CD4-positive, alpha-beta T cell treated with Interferon gamma for 1 hour (primary cell): ENCODE measurements at regions not wholly inside any gene's neighbourhood (a gene's known extent, or its start where the extent isn't known, plus 50 kb on each side); places are given as distances from the start of the nearest gene placed in this dataset.

Experiments used
- DNase-seq: peaks from one replicate; pipeline ENCODE4 v3.0.0-alpha.2; 2020

GRCh38 chr1:195495720-195496635, 1112.3 kb downstream of the KCNT2 start:
- DNase-seq: no peak

DNA sequence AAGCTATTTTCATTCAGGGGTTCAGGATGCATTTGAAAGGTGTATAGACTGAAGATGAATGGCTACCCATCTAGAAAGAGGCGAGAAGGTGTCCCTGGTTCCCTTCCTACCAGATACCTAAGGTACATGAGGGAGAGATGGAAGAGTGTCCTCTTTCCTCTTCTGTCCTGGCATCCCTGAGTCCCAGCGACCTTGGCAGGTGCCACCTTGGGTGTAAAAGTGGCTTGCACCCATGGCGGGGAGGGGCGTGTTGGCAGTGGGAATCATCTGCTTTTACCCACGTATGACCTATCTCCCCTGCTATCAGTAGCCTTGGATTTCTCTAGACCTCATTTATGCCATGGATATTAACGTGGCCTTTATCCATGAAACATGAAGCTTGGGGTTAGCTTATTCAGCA, 1126.1 kb downstream of the KCNT2 start:
- no peak for DNase-seq

- DNase-seq: no peak
These were observed 1126.9 kb downstream of the KCNT2 start for GRCh38 chr1:195481293-195481692.

GRCh38 chr1:195475568-195475967, 1132.7 kb downstream of the KCNT2 start:
- DNase-seq: no peak

DNA sequence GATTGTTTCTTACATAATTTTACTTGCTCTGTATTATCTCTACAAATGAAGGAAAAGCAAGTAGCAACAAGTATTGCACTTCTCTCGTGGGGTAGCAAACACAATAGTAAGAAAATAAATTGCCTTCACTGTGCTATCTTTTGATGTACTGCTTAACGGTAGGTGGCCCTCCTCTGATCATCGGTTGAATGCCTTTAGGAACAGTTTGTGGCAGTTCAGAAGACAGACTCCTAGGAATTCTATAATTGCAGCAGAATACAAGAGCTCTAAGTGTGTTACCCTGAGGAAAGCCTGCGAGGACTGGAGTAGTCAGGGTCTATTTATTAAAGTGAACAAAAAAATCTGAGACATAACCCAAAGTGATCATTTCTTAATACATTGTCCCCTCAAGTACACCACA, 1135.9 kb downstream of the KCNT2 start:
- DNase-seq: no peak

GRCh38 chr1:195466639-195467038, 1141.6 kb downstream of the KCNT2 start:
- DNase-seq: no peak

- DNase-seq: no peak
These were observed 1145.6 kb downstream of the KCNT2 start for GRCh38 chr1:195462646-195463045.

DNA sequence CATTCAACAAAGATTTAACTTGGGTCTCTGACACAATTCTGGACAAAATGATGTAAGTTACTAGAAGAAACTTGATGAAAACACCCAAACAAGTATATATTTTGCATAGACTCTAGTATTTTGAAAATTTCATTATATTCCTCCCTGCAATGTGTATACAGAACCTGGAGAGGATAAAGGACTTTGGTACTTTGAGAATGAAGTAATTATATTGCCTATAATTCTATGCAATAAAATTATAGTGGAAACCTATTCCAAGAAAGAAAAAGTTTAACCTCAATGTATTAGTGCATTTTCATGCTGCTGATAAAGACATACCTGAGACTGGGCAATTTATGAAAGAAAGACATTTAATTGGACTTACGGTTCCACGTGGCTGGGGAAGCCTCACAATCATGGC, 1146.1 kb downstream of the KCNT2 start:
- DNase-seq: no peak

- DNase-seq: no peak
These were observed 1149.9 kb downstream of the KCNT2 start for GRCh38 chr1:195458365-195458764.

GRCh38 chr1:195450794-195451193, 1157.4 kb downstream of the KCNT2 start:
- DNase-seq: no peak

GRCh38 chr1:195439661-195440060, 1168.6 kb downstream of the KCNT2 start:
- no peak for DNase-seq

DNA sequence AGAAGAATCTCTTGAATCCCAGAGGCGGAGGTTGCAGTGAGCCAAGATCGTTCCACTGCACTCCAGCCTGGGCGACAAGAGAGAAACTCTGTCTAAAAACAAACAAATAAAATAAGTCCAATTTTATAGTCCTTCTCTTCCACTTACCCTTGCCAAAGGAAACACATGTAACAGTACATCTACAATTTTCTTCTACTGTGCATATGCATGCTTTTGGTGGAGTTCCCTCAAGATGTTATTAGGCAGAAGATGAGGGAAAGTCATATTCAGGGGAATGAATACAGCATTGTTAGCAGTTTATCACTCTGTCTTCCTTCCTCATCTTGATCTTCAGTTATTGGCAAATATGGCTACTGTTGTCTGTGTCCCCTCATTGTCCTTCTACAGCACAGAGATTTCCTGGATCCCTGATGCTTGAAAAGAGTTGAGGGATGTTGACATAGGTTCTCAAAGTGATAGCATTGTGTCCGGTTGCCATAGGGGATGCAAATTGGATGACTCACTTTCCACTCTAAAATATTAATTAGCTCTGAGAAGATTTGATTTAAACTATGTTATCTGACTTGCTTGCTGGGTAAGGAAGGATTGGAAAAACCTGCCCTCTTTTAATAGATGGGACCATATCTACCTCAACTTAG, 1173.6 kb downstream of the KCNT2 start:
- DNase-seq: no peak

- no peak for DNase-seq
These were observed 1177.4 kb downstream of the KCNT2 start for GRCh38 chr1:195430826-195431225.

DNA sequence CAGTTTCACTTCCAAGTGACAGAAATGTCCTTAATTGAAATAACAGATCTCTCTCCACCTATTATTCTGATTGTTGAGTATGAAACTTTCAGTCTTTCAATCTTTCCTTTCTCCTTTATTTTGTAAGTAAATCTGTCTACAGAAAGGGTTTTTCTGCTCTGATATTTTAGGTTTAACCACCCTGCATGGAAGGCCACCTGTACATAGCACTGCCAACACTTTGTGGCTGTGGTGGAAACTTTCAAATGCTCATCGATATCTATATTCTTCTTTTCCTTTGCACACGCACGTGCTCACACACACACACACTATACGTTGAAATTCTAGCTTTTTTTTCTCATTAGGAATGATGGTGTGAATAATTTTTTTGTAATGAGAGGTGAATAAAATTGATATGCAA, 1179.3 kb downstream of the KCNT2 start:
- DNase-seq: no peak

DNA sequence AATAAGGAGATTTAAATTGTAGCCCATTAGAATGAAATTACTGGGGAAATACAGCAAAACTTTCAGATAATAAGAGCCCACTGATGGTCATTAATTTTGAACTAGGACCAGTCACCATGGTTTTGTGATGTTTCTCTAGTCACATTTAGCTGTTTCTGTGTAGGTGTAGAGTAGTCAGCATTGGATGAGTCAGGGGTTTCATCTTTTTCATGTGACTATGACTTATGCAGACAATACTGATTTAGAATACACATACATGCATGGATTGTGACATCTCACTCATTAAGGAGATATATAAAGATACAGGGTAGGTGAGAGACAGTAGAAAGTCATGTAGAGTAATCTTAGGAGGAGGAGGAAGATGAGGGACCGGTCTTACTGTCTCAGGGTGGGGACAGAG, 1192.7 kb downstream of the KCNT2 start:
- no peak for DNase-seq

GRCh38 chr1:195394567-195394966, 1213.7 kb downstream of the KCNT2 start:
- DNase-seq: no peak

DNA sequence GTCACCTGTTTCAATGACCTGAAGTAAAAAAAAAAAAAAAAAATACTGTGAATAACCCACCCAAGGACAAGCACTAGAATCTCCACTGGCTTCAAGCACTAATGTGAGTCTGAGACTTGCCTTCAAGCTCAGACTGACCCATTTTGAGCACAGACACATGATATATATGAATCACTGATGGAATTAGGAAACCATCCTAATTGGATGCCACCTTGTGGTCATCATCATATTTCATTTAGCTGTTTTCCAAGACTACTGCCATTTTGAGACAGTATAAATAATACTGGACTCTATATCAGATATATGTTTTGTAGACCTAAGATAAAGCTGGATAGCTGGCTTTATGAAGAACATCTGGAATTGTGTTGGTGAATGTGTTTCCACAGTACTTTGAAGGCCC, 1232.0 kb downstream of the KCNT2 start:
- no peak for DNase-seq

DNA sequence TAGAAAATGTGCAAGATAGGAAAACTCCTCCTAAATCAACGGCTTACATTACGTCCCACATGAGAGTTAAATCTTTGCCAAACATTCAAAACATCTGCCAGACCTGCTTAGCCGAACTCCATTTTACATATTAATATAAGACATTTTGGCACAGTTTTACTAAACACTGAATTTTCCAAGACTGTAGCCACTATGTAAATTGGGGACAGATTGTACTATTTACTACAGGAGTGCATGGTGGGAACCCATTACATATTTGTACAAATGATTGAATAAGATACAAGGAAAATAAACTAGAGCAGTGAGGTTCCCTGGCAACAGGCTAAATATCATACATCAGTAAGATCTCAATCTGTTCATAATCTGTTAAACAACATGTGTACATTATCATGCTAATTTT, 1234.4 kb downstream of the KCNT2 start:
- no peak for DNase-seq

DNA sequence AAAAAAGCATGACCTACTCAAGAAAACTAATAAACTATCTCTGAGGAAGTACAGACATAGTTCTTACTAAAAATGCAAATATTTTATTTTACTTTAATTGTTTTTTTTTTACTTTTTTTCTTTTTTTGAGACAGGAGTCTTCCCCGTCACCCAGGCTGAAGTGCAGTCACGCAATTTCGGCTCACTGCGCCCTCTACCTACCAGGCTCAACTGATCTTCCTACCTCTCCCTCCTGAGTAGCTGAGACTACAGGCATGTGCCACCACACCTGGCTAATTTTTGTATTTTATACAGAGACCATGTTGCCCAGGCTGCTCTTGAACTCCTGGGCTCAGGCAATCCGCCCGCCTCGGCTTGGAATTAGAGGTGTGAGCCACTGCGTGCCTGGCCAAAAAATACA, 1263.1 kb downstream of the KCNT2 start:
- DNase-seq: no peak

DNA sequence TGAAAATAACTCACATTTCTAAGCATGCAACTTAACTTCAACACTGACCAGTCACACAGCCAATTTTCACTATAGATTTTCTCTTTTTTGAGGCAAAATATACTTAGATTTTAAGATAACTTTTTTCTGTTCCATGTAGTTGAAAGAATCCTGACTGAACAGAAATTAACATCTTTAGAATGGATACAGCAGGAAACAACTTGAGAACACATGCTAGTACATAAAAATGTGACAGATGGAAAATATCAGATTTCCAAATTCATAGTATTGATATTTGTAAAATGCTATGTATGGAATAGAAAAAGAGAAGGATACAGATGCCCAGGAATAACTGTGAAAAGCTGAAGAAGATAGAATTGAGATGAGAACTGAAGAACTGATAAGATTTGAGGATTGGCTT, 1270.6 kb downstream of the KCNT2 start:
- DNase-seq: no peak

DNA sequence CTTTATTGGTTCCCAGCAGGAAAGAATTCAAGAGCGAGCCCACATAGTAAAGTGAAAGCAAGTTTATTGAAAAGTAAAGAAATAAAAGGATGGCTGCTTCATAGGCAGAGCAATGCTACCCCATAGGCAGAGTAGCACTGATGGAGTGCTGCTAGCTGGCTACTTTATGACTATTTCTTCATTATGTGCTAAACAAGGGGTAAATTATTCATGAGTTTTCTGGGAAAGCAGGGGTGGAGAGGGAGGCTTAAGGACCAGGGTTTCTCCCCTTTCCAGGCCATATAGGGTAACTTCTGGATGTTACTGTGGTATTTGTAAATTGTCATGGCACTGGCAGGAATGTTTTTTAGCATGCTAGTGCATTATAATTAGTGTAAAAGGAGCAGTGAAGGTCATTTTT, 1271.4 kb downstream of the KCNT2 start:
- DNase-seq: no peak

DNA sequence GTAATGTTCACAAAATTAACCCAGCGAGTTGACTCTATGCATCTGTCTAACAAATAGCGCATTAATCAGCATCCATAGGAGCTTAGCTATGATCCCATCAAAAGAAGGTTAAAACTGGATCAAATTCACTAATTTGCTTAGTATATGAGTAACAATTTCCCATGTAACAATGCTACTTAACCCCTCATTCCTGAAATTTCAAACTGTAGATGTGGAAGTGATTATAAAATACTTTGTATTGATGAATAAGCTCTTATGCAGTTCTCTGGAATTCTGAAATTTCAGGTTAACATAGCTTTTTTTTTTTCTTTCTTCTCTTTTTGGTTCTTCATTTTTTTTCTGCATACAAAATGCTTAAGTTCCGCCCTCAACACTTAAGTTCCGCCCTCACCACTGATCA, 1272.7 kb downstream of the KCNT2 start:
- no peak for DNase-seq

- no peak for DNase-seq
These were observed 1276.1 kb downstream of the KCNT2 start for GRCh38 chr1:195332102-195332501.

- DNase-seq: no peak
These were observed 1279.6 kb downstream of the KCNT2 start for GRCh38 chr1:195328681-195329080.

- no peak for DNase-seq
These were observed 1280.1 kb downstream of the KCNT2 start for GRCh38 chr1:195328102-195328501.
